ENCODE measurements at regions not wholly inside any gene's neighbourhood (a gene's known extent, or its start where the extent isn't known, plus 50 kb on each side); places are given as distances from the start of the nearest gene placed in this dataset.
A peak's percentile ranks its signal among the peaks of the same experiment; 100 is the strongest.
"Not testable (repeated sequence)": the region's sequence is repeated elsewhere in the genome, so short reads cannot be mapped to it uniquely, and the experiment has no call there.

GRCh38 chr9:42339671-42340434 lies 156.4 kb downstream of the SPATA31A6 start:
- H3K4me3 Mint-ChIP-seq; H3K9me3 Mint-ChIP-seq; H3K4me1 Mint-ChIP-seq (ENCODE audit: low read depth in 2 of 2); H3K27me3 Mint-ChIP-seq; H3K27ac Mint-ChIP-seq; ATAC-seq (replicated peaks); DNase-seq; H3K36me3 Mint-ChIP-seq (ENCODE audit: insufficient read depth): not testable (repeated sequence)

GRCh38 chr9:42340435-42340723 lies 156.9 kb downstream of the SPATA31A6 start:
- H3K4me1 Mint-ChIP-seq (ENCODE audit: low read depth in 2 of 2); H3K27me3 Mint-ChIP-seq: not testable (repeated sequence)

GRCh38 chr9:42341860-42342259 lies 158.4 kb downstream of the SPATA31A6 start:
- not testable (repeated sequence) for ATAC-seq (replicated peaks); H3K9me3 Mint-ChIP-seq; H3K27ac Mint-ChIP-seq; DNase-seq; H3K27me3 Mint-ChIP-seq; H3K4me1 Mint-ChIP-seq (ENCODE audit: low read depth in 2 of 2); H3K36me3 Mint-ChIP-seq (ENCODE audit: insufficient read depth); H3K4me3 Mint-ChIP-seq

More at GRCh38 chr9:42340435-42340723, 156.9 kb downstream of the SPATA31A6 start:
- ATAC-seq (replicated peaks); DNase-seq; H3K4me3 Mint-ChIP-seq; H3K9me3 Mint-ChIP-seq; H3K27ac Mint-ChIP-seq; H3K36me3 Mint-ChIP-seq (ENCODE audit: insufficient read depth): not testable (repeated sequence)

GRCh38 chr9:42342297-42342696 lies 158.8 kb downstream of the SPATA31A6 start:
- not testable (repeated sequence) for H3K4me3 Mint-ChIP-seq; H3K36me3 Mint-ChIP-seq (ENCODE audit: insufficient read depth); H3K9me3 Mint-ChIP-seq; ATAC-seq (replicated peaks); DNase-seq; H3K4me1 Mint-ChIP-seq (ENCODE audit: low read depth in 2 of 2); H3K27ac Mint-ChIP-seq; H3K27me3 Mint-ChIP-seq

- H3K27ac Mint-ChIP-seq; H3K4me1 Mint-ChIP-seq (ENCODE audit: low read depth in 2 of 2); H3K27me3 Mint-ChIP-seq; ATAC-seq (replicated peaks); DNase-seq; H3K9me3 Mint-ChIP-seq; H3K4me3 Mint-ChIP-seq; H3K36me3 Mint-ChIP-seq (ENCODE audit: insufficient read depth): not testable (repeated sequence)
These were observed 161.0 kb downstream of the SPATA31A6 start for GRCh38 chr9:42344508-42344907.

- not testable (repeated sequence) for ATAC-seq (replicated peaks); H3K4me1 Mint-ChIP-seq (ENCODE audit: low read depth in 2 of 2)
These were observed 163.5 kb downstream of the SPATA31A6 start for GRCh38 chr9:42346916-42347315.

GRCh38 chr9:42349181-42349580 lies 165.7 kb downstream of the SPATA31A6 start:
- not testable (repeated sequence) for H3K4me3 Mint-ChIP-seq; H3K27ac Mint-ChIP-seq; H3K36me3 Mint-ChIP-seq (ENCODE audit: insufficient read depth); H3K4me1 Mint-ChIP-seq (ENCODE audit: low read depth in 2 of 2); ATAC-seq (replicated peaks); H3K27me3 Mint-ChIP-seq; H3K9me3 Mint-ChIP-seq; DNase-seq

More at GRCh38 chr9:42346916-42347315, 163.5 kb downstream of the SPATA31A6 start:
- not testable (repeated sequence) for H3K4me3 Mint-ChIP-seq; H3K27me3 Mint-ChIP-seq; H3K9me3 Mint-ChIP-seq; DNase-seq; H3K27ac Mint-ChIP-seq; H3K36me3 Mint-ChIP-seq (ENCODE audit: insufficient read depth)

GRCh38 chr9:42350412-42350811 lies 167.0 kb downstream of the SPATA31A6 start:
- H3K4me1 Mint-ChIP-seq (ENCODE audit: low read depth in 2 of 2); ATAC-seq (replicated peaks); H3K27ac Mint-ChIP-seq; H3K27me3 Mint-ChIP-seq; H3K36me3 Mint-ChIP-seq (ENCODE audit: insufficient read depth); H3K4me3 Mint-ChIP-seq; H3K9me3 Mint-ChIP-seq; DNase-seq: not testable (repeated sequence)

- peaks cover 13 to 27% of the 10 kb centered on the region in 2 donors for H3K27me3 Mint-ChIP-seq
- not testable (repeated sequence) for H3K27ac Mint-ChIP-seq
These were observed 174.3 kb downstream of the SPATA31A6 start for GRCh38 chr9:42357604-42358373.

GRCh38 chr9:42358626-42359247 lies 175.3 kb downstream of the SPATA31A6 start:
- not testable (repeated sequence) for H3K4me3 Mint-ChIP-seq; H3K9me3 Mint-ChIP-seq; ATAC-seq (replicated peaks); DNase-seq; H3K4me1 Mint-ChIP-seq (ENCODE audit: low read depth in 2 of 2); H3K36me3 Mint-ChIP-seq (ENCODE audit: insufficient read depth)
- Mint-ChIP-seq H3K27ac (peak overlapping the region in 1 of 2 donors; percentile 51), H3K27me3 (peaks cover 13 to 28% of the 10 kb centered on the region in 2 donors)

More at GRCh38 chr9:42357604-42358373, 174.3 kb downstream of the SPATA31A6 start:
- H3K4me3 Mint-ChIP-seq, result peak overlapping the region in 1 of 2 donors; percentile 57
- not testable (repeated sequence) for H3K4me1 Mint-ChIP-seq (ENCODE audit: low read depth in 2 of 2); ATAC-seq (replicated peaks); DNase-seq; H3K36me3 Mint-ChIP-seq (ENCODE audit: insufficient read depth); H3K9me3 Mint-ChIP-seq

GRCh38 chr9:42364410-42365243 lies 181.2 kb downstream of the SPATA31A6 start:
- not testable (repeated sequence) for DNase-seq; H3K36me3 Mint-ChIP-seq (ENCODE audit: insufficient read depth); H3K27ac Mint-ChIP-seq; ATAC-seq (replicated peaks); H3K9me3 Mint-ChIP-seq; H3K4me3 Mint-ChIP-seq; H3K4me1 Mint-ChIP-seq (ENCODE audit: low read depth in 2 of 2); H3K27me3 Mint-ChIP-seq

GRCh38 chr9:42365244-42365945 lies 181.9 kb downstream of the SPATA31A6 start:
- not testable (repeated sequence) for H3K9me3 Mint-ChIP-seq; H3K4me3 Mint-ChIP-seq; H3K27ac Mint-ChIP-seq; ATAC-seq (replicated peaks); H3K36me3 Mint-ChIP-seq (ENCODE audit: insufficient read depth); H3K27me3 Mint-ChIP-seq; DNase-seq; H3K4me1 Mint-ChIP-seq (ENCODE audit: low read depth in 2 of 2)
